GM12865 (cell line): ENCODE measurements at regions not wholly inside any gene's neighbourhood (a gene's known extent, or its start where the extent isn't known, plus 50 kb on each side); places are given as distances from the start of the nearest gene placed in this dataset.
A peak's percentile ranks its signal among the peaks of the same experiment; 100 is the strongest.

Experiments
- DNase-seq: peaks from one replicate; pipeline ENCODE4 v3.0.0; 2010; ENCODE audit warnings: low read depth
- H3K4me3 ChIP-seq: 2 replicates; pipeline ENCODE4 v1.5.1; 2011; ENCODE audit warnings: mild to moderate bottlenecking, low read depth, low read length, control low read depth
- TF ChIP-seq, protein P1 (sequence below): IDR thresholded peaks from 2 replicates; pipeline ENCODE4 v1.5.1; 2011; ENCODE audit warnings: low read length, control low read depth, low read depth, inconsistent platforms; ENCODE audit not compliant: insufficient read depth; ENCODE audit errors: missing control alignments

- no peak overlapping the region for H3K4me3 ChIP-seq
- DNase-seq, result no peak
- TF ChIP-seq, protein P1, sequence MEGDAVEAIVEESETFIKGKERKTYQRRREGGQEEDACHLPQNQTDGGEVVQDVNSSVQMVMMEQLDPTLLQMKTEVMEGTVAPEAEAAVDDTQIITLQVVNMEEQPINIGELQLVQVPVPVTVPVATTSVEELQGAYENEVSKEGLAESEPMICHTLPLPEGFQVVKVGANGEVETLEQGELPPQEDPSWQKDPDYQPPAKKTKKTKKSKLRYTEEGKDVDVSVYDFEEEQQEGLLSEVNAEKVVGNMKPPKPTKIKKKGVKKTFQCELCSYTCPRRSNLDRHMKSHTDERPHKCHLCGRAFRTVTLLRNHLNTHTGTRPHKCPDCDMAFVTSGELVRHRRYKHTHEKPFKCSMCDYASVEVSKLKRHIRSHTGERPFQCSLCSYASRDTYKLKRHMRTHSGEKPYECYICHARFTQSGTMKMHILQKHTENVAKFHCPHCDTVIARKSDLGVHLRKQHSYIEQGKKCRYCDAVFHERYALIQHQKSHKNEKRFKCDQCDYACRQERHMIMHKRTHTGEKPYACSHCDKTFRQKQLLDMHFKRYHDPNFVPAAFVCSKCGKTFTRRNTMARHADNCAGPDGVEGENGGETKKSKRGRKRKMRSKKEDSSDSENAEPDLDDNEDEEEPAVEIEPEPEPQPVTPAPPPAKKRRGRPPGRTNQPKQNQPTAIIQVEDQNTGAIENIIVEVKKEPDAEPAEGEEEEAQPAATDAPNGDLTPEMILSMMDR, result no peak
These were observed 62.8 kb upstream of the DPH5 start for GRCh38 chr1:101088431-101088830.

DNA sequence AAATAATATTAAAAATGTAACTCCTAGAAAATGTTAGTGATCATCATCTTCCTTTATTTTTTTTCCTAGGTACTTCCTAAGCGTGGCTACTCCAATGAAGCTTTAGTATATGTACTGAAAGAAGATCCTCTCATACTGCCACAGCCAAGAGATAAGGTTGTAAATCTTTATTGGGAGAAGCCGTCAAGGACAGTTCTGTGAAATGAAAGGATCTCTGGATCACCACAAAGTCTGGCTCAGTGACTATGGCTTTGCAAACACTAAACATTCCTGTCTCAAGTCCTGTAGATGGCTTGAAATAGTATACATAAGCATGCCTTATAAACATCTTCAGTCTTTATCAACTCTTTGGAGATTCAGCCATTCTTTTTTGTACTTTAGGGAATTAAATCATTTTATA is 61.2 kb upstream of the DPH5 start:
- no peak for DNase-seq
- TF ChIP-seq, protein P1, result no peak
- no peak overlapping the region for H3K4me3 ChIP-seq

- no peak overlapping the region for H3K4me3 ChIP-seq
- TF ChIP-seq, protein P1, result no peak
- DNase-seq, result peak; percentile 67
These were observed 56.2 kb upstream of the DPH5 start for GRCh38 chr1:101081496-101082488.

DNA sequence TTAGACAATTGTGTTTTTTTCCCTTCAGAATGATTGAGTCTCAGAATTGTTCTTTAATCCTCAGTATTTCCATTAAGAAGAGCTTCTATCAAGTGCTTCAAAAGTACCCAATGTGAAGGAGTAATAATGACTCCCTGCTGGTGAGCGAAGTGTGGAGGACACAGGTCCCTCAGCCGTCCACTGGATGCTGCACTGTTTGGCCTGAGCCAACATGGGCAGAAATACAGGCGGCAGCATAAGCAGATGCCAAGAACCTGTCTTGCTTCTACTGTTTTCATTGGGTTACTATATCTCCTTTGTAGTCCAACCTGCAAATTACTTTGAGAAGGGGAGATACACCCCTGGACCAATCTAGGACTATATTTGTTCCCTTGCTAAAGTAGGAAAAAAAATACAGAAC is 55.3 kb upstream of the DPH5 start:
- no peak for DNase-seq
- no peak overlapping the region for H3K4me3 ChIP-seq
- TF ChIP-seq, protein P1, result no peak

DNA sequence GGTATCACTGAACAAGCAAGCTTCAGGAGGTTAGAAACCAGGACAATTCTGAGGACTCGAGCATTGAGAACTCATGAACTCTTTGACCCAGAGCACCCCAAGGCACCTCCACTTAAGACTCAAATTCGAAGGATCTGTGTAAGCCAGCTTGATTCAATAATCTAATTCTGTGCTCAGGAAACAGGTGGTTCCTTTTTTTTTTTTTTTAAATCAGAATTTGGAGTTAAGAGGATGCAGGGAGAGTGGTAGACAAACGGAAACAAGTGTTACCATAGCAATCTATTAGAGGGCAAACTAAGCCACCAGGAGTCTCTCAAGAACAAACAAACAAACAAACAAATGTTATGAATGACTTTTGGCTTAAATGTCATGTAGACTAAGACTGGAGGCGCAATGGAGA is 53.8 kb upstream of the DPH5 start:
- H3K4me3 ChIP-seq, result no peak overlapping the region
- no peak for DNase-seq

DNA sequence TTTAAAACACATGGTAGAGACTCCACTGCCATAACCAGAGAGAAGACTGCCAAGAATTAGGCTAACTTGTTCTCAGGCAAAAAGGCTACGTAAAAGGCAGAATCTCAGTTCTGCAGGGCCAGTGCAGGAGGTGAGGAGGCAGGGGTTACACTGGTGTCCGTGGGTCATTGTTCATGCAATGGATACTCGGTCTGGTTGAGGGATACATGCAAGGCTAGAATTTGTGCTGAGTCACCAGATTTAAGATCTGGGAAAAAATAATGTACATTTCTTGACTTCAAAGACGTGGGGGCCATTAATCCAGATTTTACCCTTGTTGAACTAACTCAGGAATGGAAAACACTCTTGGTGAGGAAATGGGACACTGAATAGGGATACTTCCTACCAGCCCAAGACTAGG is 52.3 kb upstream of the DPH5 start:
- DNase-seq, result no peak
- TF ChIP-seq, protein P1, result no peak
- no peak overlapping the region for H3K4me3 ChIP-seq

More for the DNA sequence above, 53.8 kb upstream of the DPH5 start:
- TF ChIP-seq, protein P1, result no peak
